B cell (primary cell): ENCODE measurements at regions not wholly inside any gene's neighbourhood (a gene's known extent, or its start where the extent isn't known, plus 50 kb on each side); places are given as distances from the start of the nearest gene placed in this dataset.

Experiments
- CTCF ChIP-seq: fragments of 200-600 bp; IDR thresholded peaks from one replicate; pipeline ENCODE4 v1.8.0; 2022; ENCODE audit warnings: antibody characterized with exemption, mild to moderate bottlenecking
- EZH2 ChIP-seq: IDR thresholded peaks from 2 replicates; pipeline ENCODE4 v1.6.1; 2012; ENCODE audit warnings: borderline replicate concordance, low read depth, mild to moderate bottlenecking, moderate library complexity, low read length; ENCODE audit not compliant: insufficient read depth, poor library complexity, severe bottlenecking

GRCh38 chr5:18799482-18800128 is 1165.3 kb downstream of the TAF11L14 start:
- TF ChIP-seq CTCF (no peak), EZH2 (no peak)
